ENCODE measurements at regions not wholly inside any gene's neighbourhood (a gene's known extent, or its start where the extent isn't known, plus 50 kb on each side); places are given as distances from the start of the nearest gene placed in this dataset.

GRCh38 chr7:41117431-41117830, 585.5 kb downstream of the INHBA start:
- DNase-seq = no peak
- Histone ChIP-seq H3K27ac (no peak overlapping the region), H3K36me3 (ENCODE audit: low read depth, missing control alignments) (no peaks in the 10 kb centered on the region), H3K27me3 (no peaks in the 10 kb centered on the region), H3K4me3 (no peak overlapping the region), H3K4me1 (no peaks in the 10 kb centered on the region), H3K9me3 (no peaks in the 10 kb centered on the region)
- TF ChIP-seq POLR2A (IDR thresholded peaks at IDR 0.05) (no peak), CTCF (IDR thresholded peaks at IDR 0.05) (no peak)
- WGBS, 2 donors = 83 to 84% methylated on average over 2 of the region's 2 CpGs
- intact Hi-C loops (cut with DNase I; ENCODE audit: low total_unique reads) = no loop called here

GRCh38 chr7:41116817-41117216, 586.1 kb downstream of the INHBA start:
- Histone ChIP-seq H3K9me3 (no peaks in the 10 kb centered on the region), H3K27me3 (no peaks in the 10 kb centered on the region), H3K27ac (no peak overlapping the region), H3K4me3 (no peak overlapping the region), H3K4me1 (no peaks in the 10 kb centered on the region), H3K36me3 (ENCODE audit: low read depth, missing control alignments) (no peaks in the 10 kb centered on the region)
- intact Hi-C loops (cut with DNase I; ENCODE audit: low total_unique reads) = no loop called here
- TF ChIP-seq POLR2A (IDR thresholded peaks at IDR 0.05) (no peak), CTCF (IDR thresholded peaks at IDR 0.05) (no peak)
- no peak for DNase-seq
- 85 to 89% methylated on average over 1 of the region's 1 CpG for WGBS, 2 donors

- Histone ChIP-seq H3K4me1 (no peaks in the 10 kb centered on the region), H3K27ac (no peak overlapping the region), H3K36me3 (ENCODE audit: low read depth, missing control alignments) (no peaks in the 10 kb centered on the region), H3K27me3 (no peaks in the 10 kb centered on the region), H3K9me3 (no peaks in the 10 kb centered on the region), H3K4me3 (no peak overlapping the region)
- no peak for TF ChIP-seq POLR2A (IDR thresholded peaks at IDR 0.05)
- no peak for TF ChIP-seq CTCF (IDR thresholded peaks at IDR 0.05)
- 85 to 89% methylated on average over 3 of the region's 3 CpGs for WGBS, 2 donors
- DNase-seq = no peak
- intact Hi-C loops (cut with DNase I; ENCODE audit: low total_unique reads) = no loop called here
Measured at GRCh38 chr7:41116337-41116736, 586.6 kb downstream of the INHBA start.

- Histone ChIP-seq H3K36me3 (ENCODE audit: low read depth, missing control alignments) (no peaks in the 10 kb centered on the region), H3K4me3 (no peak overlapping the region), H3K9me3 (no peaks in the 10 kb centered on the region), H3K27me3 (no peaks in the 10 kb centered on the region), H3K4me1 (no peaks in the 10 kb centered on the region), H3K27ac (no peak overlapping the region)
- no peak for DNase-seq
- 74 to 79% methylated on average over 2 of the region's 2 CpGs for WGBS, 2 donors
- TF ChIP-seq POLR2A (IDR thresholded peaks at IDR 0.05) (no peak), CTCF (IDR thresholded peaks at IDR 0.05) (no peak)
- intact Hi-C loops (cut with DNase I; ENCODE audit: low total_unique reads) = no loop called here
Measured at GRCh38 chr7:41114691-41115090, 588.2 kb downstream of the INHBA start.

DNA sequence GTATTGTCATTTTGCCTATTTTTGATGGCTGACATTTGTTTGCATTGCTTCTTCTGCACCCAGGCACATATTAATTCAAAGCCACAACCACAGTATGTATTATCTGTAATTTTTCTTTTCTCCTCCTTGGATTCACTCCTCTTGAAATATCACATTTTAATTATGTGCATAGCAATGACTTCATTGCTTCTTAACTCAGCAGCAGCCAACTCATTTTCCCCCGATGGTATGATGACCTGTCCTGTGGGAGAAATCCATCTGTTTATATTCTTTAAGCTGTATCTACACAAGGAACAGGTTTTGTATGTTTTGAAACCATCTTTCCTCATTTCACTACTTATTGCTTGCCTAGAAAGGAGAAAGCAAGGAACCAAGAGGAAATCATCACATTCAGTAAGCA, 588.8 kb downstream of the INHBA start:
- Histone ChIP-seq H3K9me3 (no peaks in the 10 kb centered on the region), H3K36me3 (ENCODE audit: low read depth, missing control alignments) (no peaks in the 10 kb centered on the region), H3K27me3 (no peaks in the 10 kb centered on the region), H3K4me3 (no peak overlapping the region), H3K4me1 (no peaks in the 10 kb centered on the region), H3K27ac (no peak overlapping the region)
- no peak for DNase-seq
- 71 to 83% methylated on average over 1 of the region's 1 CpG for WGBS, 2 donors
- intact Hi-C loops (cut with DNase I; ENCODE audit: low total_unique reads) = no loop called here
- TF ChIP-seq POLR2A (IDR thresholded peaks at IDR 0.05) (no peak), CTCF (IDR thresholded peaks at IDR 0.05) (no peak)
